ENCODE measurements at regions not wholly inside any gene's neighbourhood (a gene's known extent, or its start where the extent isn't known, plus 50 kb on each side); places are given as distances from the start of the nearest gene placed in this dataset.
A peak's percentile ranks its signal among the peaks of the same experiment; 100 is the strongest.

DNA sequence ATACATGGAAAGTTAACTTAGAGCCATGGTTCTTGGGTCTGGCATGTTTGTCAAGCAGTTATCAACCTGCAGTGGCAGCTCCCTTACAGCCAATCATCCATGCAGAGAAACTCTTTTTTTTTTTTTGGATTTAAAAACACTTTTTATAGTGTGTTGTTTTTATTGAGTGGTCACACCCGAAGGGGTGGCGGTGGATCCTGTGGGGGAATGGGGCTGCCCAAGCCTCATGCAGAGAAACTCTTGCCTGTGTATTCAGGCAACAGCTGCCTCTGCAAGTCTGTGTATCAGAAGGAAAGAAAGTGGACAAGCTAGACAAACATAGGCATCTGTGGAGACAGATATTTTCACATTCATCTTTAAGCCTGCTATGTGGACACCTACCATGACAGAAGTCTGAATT lies 104.8 kb downstream of the GLUL start:
- no peak for TF ChIP-seq POLR2A (IDR thresholded peaks at IDR 0.05)
- TF ChIP-seq, protein P1, sequence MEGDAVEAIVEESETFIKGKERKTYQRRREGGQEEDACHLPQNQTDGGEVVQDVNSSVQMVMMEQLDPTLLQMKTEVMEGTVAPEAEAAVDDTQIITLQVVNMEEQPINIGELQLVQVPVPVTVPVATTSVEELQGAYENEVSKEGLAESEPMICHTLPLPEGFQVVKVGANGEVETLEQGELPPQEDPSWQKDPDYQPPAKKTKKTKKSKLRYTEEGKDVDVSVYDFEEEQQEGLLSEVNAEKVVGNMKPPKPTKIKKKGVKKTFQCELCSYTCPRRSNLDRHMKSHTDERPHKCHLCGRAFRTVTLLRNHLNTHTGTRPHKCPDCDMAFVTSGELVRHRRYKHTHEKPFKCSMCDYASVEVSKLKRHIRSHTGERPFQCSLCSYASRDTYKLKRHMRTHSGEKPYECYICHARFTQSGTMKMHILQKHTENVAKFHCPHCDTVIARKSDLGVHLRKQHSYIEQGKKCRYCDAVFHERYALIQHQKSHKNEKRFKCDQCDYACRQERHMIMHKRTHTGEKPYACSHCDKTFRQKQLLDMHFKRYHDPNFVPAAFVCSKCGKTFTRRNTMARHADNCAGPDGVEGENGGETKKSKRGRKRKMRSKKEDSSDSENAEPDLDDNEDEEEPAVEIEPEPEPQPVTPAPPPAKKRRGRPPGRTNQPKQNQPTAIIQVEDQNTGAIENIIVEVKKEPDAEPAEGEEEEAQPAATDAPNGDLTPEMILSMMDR (IDR thresholded peaks at IDR 0.05): no peak
- 88 to 94% (median 91%) methylated on average over 2 of the region's 2 CpGs for WGBS, 4 donors
- H3K36me3 ChIP-seq: no peaks in the 10 kb centered on the region
- intact Hi-C loops (cut with DNase I): no loop called here
- no peaks in the 10 kb centered on the region for H3K27me3 ChIP-seq
- H3K4me1 ChIP-seq: peaks cover 0 to 34% (median 18%) of the 10 kb centered on the region in 12 donors
- no peak for DNase-seq
- no peak for ATAC-seq
- H3K9me3 ChIP-seq: no peaks in the 10 kb centered on the region
- H3K27ac ChIP-seq: no peak overlapping the region
- no peak overlapping the region for H3K4me3 ChIP-seq

DNA sequence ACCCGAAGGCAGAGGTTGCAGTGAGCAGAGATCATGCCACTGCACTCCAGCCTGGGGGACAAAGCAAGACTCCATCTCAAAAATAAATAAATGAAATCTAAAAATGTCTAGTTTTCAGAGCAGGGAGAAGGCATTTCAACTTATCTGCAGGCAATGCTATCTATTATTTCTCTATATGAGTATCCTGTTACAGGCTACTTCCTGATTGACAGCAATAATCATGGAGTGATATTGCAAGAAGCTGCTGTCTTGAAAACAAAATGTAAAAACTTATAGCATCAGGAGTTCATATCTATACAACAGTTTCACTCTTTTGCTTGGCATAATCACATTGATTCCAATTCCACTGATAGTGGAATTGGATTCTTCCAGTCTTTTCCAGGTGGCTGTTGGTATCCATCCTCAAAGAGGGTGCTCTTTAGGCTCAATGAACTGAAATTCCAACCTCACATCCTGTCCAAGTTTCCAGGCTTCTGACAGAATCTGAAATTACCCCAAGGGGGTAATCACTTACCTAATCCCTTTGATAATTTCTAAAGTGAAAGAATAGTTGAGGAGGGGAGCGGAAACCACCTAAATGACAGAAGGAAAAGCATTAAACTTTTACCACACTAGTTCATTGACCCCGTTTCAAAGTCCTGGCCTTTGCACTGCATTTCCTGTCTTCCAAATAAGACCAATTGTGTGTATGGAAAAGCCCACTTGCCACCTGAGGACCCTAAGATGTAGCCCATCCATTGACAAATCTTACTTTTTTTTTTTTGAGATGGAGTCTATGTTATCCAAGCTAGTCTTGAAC lies 107.6 kb downstream of the GLUL start:
- Histone ChIP-seq H3K9me3 (no peaks in the 10 kb centered on the region), H3K36me3 (no peaks in the 10 kb centered on the region), H3K4me1 (peaks cover 0 to 12% (median 2%) of the 10 kb centered on the region in 12 donors), H3K27ac (no peak overlapping the region), H3K4me3 (no peak overlapping the region), H3K27me3 (no peaks in the 10 kb centered on the region)
- TF ChIP-seq, protein P1 (IDR thresholded peaks at IDR 0.05): no peak
- TF ChIP-seq POLR2A (IDR thresholded peaks at IDR 0.05): no peak
- ATAC-seq (no peak), DNase-seq (no peak)
- whole genome bisulfite sequencing, 4 donors: 74 to 87% (median 81%) methylated on average over 3 of the region's 3 CpGs
- intact Hi-C loops (cut with DNase I): no loop called here

DNA sequence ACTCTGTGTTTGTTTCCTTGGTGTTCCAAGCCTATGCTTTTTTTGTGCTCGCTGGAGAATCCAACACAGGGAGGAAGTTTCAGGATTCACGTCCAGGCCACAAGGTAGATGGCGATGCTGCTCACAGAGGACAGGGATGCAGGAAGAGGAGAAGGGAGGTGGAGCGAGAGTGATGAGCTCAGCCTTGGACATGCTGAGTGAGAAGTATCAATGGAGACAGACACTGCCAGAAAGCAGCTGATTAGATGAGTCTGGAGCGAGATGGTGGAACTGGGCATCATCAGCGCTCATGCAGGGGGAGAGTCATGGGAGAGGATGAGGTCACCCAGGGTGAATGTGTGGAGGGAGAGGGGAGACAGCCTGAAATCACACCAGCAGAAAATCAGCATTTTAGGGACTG lies 110.0 kb downstream of the GLUL start:
- intact Hi-C loops (cut with DNase I): no loop called here
- DNase-seq: peak in 1 of 5 donors; percentile 39
- no peak overlapping the region for H3K27ac ChIP-seq

DNA sequence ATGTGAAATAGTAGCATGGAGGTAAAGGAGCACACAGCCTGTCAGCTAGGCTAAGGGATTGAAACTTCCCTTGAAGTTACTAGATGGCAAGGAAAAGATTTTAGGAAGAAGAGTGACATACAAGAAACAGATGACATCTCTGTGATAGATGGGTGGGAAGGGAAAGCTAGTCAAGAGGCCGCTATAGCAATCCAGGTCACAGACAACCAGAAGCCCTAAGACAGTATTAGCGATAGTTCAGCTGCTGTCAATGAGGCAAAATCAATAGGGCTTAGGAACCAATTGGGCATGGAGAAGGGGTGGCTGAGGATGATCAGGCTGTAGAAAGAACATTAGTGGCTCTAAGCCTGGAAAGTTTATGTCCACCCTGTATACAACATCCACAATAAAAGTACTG lies 111.1 kb downstream of the GLUL start:
- TF ChIP-seq, protein P1 (IDR thresholded peaks at IDR 0.05): no peak
- TF ChIP-seq POLR2A (IDR thresholded peaks at IDR 0.05): no peak
- Histone ChIP-seq H3K36me3 (no peaks in the 10 kb centered on the region), H3K27ac (peak overlapping the region in 1 of 12 donors; percentile 25), H3K27me3 (no peaks in the 10 kb centered on the region), H3K4me1 (peaks cover 0 to 12% (median 2%) of the 10 kb centered on the region in 12 donors), H3K9me3 (no peaks in the 10 kb centered on the region), H3K4me3 (no peak overlapping the region)
- 96 to 99% (median 99%) methylated on average over 2 of the region's 2 CpGs for WGBS, 4 donors
- no peak for DNase-seq
- ATAC-seq: no peak
- intact Hi-C loops (cut with DNase I): no loop called here

More for the DNA sequence above, 110.0 kb downstream of the GLUL start:
- peaks cover 0 to 12% (median 2%) of the 10 kb centered on the region in 12 donors for H3K4me1 ChIP-seq
- ATAC-seq: peak in 3 of 4 donors; percentile 37 to 45 (median 41)
- no peaks in the 10 kb centered on the region for H3K27me3 ChIP-seq
- no peak for TF ChIP-seq POLR2A (IDR thresholded peaks at IDR 0.05)
- TF ChIP-seq, protein P1 (IDR thresholded peaks at IDR 0.05): no peak
- WGBS, 4 donors: 53 to 64% (median 57%) methylated on average over 6 of the region's 6 CpGs
- H3K36me3 ChIP-seq: no peaks in the 10 kb centered on the region
- no peak overlapping the region for H3K4me3 ChIP-seq
- no peaks in the 10 kb centered on the region for H3K9me3 ChIP-seq

Measured in heart left ventricle (tissue), 16 donors.